ENCODE measurements at regions not wholly inside any gene's neighbourhood (a gene's known extent, or its start where the extent isn't known, plus 50 kb on each side); places are given as distances from the start of the nearest gene placed in this dataset.

DNA sequence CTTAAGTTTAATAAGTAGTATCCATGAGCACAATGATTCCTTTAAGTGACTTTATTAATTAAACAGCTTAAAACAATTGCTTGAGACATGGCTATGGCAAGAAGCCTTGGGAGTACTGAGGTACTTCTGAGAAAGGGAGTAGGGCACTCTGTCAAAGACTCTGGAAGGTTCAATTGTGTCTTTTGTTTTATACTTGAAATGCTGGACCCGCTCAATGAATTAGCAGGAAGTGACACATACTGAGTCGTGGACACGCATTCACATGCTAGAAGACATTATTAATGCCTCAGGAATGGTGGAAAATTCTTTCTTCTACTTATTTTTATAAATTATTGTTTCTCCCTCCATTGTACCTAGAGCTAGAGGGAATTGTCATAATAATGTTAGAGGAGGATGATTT is 347.3 kb upstream of the ZNF608 start:
- no peak overlapping the region for H3K4me3 ChIP-seq (ENCODE audit: low read depth, low read length)
- H3K4me3 Mint-ChIP-seq (ENCODE audit: unreplicated experiment), result no peak overlapping the region
- no peaks in the 10 kb centered on the region for H3K4me1 Mint-ChIP-seq (ENCODE audit: low read depth, unreplicated experiment)
- H3K27me3 ChIP-seq (replicated peaks; ENCODE audit: control insufficient read depth, insufficient read depth, low read length), result no peaks in the 10 kb centered on the region
- no peaks in the 10 kb centered on the region for H3K36me3 Mint-ChIP-seq (ENCODE audit: insufficient read depth, unreplicated experiment)
- DNase-seq, result no peak
- ChIA-PET POLR2A (no interaction called here), CTCF (no interaction called here)
- TF ChIP-seq, protein P1, sequence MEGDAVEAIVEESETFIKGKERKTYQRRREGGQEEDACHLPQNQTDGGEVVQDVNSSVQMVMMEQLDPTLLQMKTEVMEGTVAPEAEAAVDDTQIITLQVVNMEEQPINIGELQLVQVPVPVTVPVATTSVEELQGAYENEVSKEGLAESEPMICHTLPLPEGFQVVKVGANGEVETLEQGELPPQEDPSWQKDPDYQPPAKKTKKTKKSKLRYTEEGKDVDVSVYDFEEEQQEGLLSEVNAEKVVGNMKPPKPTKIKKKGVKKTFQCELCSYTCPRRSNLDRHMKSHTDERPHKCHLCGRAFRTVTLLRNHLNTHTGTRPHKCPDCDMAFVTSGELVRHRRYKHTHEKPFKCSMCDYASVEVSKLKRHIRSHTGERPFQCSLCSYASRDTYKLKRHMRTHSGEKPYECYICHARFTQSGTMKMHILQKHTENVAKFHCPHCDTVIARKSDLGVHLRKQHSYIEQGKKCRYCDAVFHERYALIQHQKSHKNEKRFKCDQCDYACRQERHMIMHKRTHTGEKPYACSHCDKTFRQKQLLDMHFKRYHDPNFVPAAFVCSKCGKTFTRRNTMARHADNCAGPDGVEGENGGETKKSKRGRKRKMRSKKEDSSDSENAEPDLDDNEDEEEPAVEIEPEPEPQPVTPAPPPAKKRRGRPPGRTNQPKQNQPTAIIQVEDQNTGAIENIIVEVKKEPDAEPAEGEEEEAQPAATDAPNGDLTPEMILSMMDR (IDR thresholded peaks at IDR 0.05; ENCODE audit: insufficient read depth in 1 of 2, low read depth in 1 of 2, low read length in 1 of 2, severe bottlenecking in 1 of 2, unreplicated experiment in 1 of 2), result no peak
- no peaks in the 10 kb centered on the region for H3K27me3 Mint-ChIP-seq (ENCODE audit: insufficient read depth, unreplicated experiment)
- no peaks in the 10 kb centered on the region for H3K36me3 ChIP-seq (ENCODE audit: control insufficient read depth, insufficient read depth, low read length)
- BruUV-seq (replicated peaks), result no TSS peak
- H3K27ac Mint-ChIP-seq (ENCODE audit: unreplicated experiment), result no peak overlapping the region
- no peaks in the 10 kb centered on the region for H3K4me1 ChIP-seq
- no peaks in the 10 kb centered on the region; the same call in 1 of the 2 replicates for H3K9me3 ChIP-seq
- intact Hi-C loops (cut with micrococcal nuclease; ENCODE audit: unreplicated experiment), result no loop called here
- peaks cover 14% of the 10 kb centered on the region for H3K9me3 Mint-ChIP-seq (ENCODE audit: unreplicated experiment)

DNA sequence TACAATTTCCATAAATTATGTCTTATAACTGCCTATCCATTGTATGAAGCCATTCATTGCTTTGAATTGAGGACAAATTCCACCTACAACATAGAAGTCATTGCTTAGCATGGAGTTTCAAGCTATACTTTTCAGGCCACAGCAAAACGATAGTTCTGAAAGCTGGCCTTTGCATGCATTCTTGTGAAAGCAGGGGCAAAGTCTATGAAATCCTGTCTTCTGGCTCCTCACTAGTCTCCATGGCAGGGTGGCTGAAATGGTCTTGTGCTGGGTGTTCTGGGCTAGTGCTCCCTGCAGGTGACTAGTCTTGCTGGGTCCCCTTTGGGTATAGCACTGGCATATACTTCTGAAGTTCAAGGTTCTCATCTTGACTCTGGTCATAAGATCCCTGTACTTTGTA is 353.9 kb upstream of the ZNF608 start:
- no TSS peak for BruUV-seq (replicated peaks)
- intact Hi-C loops (cut with micrococcal nuclease; ENCODE audit: unreplicated experiment), result no loop called here
- H3K4me1 ChIP-seq, result no peaks in the 10 kb centered on the region; the same call in 1 of the 2 replicates
- Mint-ChIP-seq H3K9me3 (ENCODE audit: unreplicated experiment) (peaks cover 16% of the 10 kb centered on the region), H3K4me1 (ENCODE audit: low read depth, unreplicated experiment) (peaks cover 7% of the 10 kb centered on the region), H3K27ac (ENCODE audit: unreplicated experiment) (no peak overlapping the region), H3K36me3 (ENCODE audit: insufficient read depth, unreplicated experiment) (no peaks in the 10 kb centered on the region), H3K4me3 (ENCODE audit: unreplicated experiment) (no peak overlapping the region), H3K27me3 (ENCODE audit: insufficient read depth, unreplicated experiment) (no peaks in the 10 kb centered on the region)
- ChIA-PET POLR2A (no interaction called here), CTCF (no interaction called here)
- H3K36me3 ChIP-seq (ENCODE audit: control insufficient read depth, insufficient read depth, low read length), result no peaks in the 10 kb centered on the region
- TF ChIP-seq, protein P1 (IDR thresholded peaks at IDR 0.05; ENCODE audit: insufficient read depth in 1 of 2, low read depth in 1 of 2, low read length in 1 of 2, severe bottlenecking in 1 of 2, unreplicated experiment in 1 of 2), result no peak
- no peak overlapping the region for H3K4me3 ChIP-seq (ENCODE audit: low read depth, low read length)
- no peaks in the 10 kb centered on the region for H3K27me3 ChIP-seq (replicated peaks; ENCODE audit: control insufficient read depth, insufficient read depth, low read length)
- H3K9me3 ChIP-seq, result no peaks in the 10 kb centered on the region
- no peak for DNase-seq

DNA sequence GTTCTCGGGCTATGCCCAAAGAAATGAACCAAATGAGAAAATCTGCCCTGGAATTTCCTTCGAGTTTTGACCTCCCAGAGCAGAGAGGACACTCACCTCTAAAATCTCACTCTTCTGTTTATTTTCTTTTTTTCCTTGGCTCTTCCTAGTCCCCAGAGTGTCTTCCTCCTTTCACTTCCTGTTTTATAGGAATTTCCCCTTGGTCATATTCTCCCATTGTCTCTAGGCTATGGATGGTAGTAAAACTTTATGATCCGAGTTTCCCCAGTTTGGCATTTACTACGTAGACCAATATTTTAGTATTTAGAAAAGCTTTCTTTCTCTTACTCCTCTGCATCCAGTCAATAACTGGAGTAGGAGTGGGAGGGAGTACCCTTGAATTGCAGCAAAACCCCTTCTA is 354.5 kb upstream of the ZNF608 start:
- H3K27me3 Mint-ChIP-seq (ENCODE audit: insufficient read depth, unreplicated experiment), result no peaks in the 10 kb centered on the region
- no peak overlapping the region for H3K27ac Mint-ChIP-seq (ENCODE audit: unreplicated experiment)
- Histone ChIP-seq H3K9me3 (no peaks in the 10 kb centered on the region), H3K27me3 (replicated peaks; ENCODE audit: control insufficient read depth, insufficient read depth, low read length) (no peaks in the 10 kb centered on the region), H3K36me3 (ENCODE audit: control insufficient read depth, insufficient read depth, low read length) (no peaks in the 10 kb centered on the region), H3K4me1 (no peaks in the 10 kb centered on the region; the same call in 1 of the 2 replicates), H3K4me3 (ENCODE audit: low read depth, low read length) (no peak overlapping the region)
- intact Hi-C loops (cut with micrococcal nuclease; ENCODE audit: unreplicated experiment), result no loop called here
- peaks cover 16% of the 10 kb centered on the region for H3K9me3 Mint-ChIP-seq (ENCODE audit: unreplicated experiment)
- H3K4me3 Mint-ChIP-seq (ENCODE audit: unreplicated experiment), result no peak overlapping the region
- no peak for DNase-seq
- BruUV-seq (replicated peaks), result no TSS peak
- TF ChIP-seq, protein P1 (IDR thresholded peaks at IDR 0.05; ENCODE audit: insufficient read depth in 1 of 2, low read depth in 1 of 2, low read length in 1 of 2, severe bottlenecking in 1 of 2, unreplicated experiment in 1 of 2), result no peak
- ChIA-PET CTCF (no interaction called here), POLR2A (no interaction called here)
- H3K4me1 Mint-ChIP-seq (ENCODE audit: low read depth, unreplicated experiment), result peaks cover 7% of the 10 kb centered on the region
- no peaks in the 10 kb centered on the region for H3K36me3 Mint-ChIP-seq (ENCODE audit: insufficient read depth, unreplicated experiment)
